ENCODE measurements at regions not wholly inside any gene's neighbourhood (a gene's known extent, or its start where the extent isn't known, plus 50 kb on each side); places are given as distances from the start of the nearest gene placed in this dataset.
"Not testable (repeated sequence)": the region's sequence is repeated elsewhere in the genome, so short reads cannot be mapped to it uniquely, and the experiment has no call there.

DNA sequence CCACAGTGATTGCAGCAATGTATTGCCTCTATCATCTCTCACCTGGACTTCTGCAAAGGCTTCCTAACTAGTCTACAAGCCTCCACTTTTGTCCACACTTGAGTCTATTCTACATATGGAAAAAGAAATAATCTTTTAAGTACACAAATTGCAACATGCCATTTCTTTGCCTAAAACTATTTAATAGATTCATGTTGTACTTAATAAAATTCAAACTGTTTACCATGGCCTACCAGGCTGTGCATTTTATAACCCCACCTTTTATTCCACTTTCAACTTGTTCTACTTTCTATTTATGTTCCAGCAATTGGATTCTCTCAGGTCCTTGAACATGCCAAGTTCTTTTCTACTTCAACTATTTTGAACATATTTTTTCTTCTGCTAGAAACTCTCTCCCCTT, 128.7 kb downstream of the GPR85 start:
- no peaks in the 10 kb centered on the region for H3K36me3 Mint-ChIP-seq
- no peak overlapping the region for H3K27ac Mint-ChIP-seq
- H3K4me3 Mint-ChIP-seq = no peak overlapping the region
- H3K27me3 Mint-ChIP-seq = no peaks in the 10 kb centered on the region
- no peaks in the 10 kb centered on the region for H3K4me1 Mint-ChIP-seq
- H3K9me3 Mint-ChIP-seq = no peaks in the 10 kb centered on the region
- no peak for ATAC-seq

GRCh38 chr7:112953031-112953430, 133.6 kb downstream of the GPR85 start:
- not testable (repeated sequence) for H3K4me1 Mint-ChIP-seq, H3K4me3 Mint-ChIP-seq, H3K36me3 Mint-ChIP-seq, H3K9me3 Mint-ChIP-seq, H3K27me3 Mint-ChIP-seq, ATAC-seq, H3K27ac Mint-ChIP-seq

GRCh38 chr7:112951070-112951469, 135.6 kb downstream of the GPR85 start:
- peaks cover 10% of the 10 kb centered on the region for H3K27me3 Mint-ChIP-seq
- H3K36me3 Mint-ChIP-seq = no peaks in the 10 kb centered on the region
- no peak overlapping the region for H3K27ac Mint-ChIP-seq
- no peak overlapping the region for H3K4me3 Mint-ChIP-seq
- no peaks in the 10 kb centered on the region for H3K9me3 Mint-ChIP-seq
- no peaks in the 10 kb centered on the region for H3K4me1 Mint-ChIP-seq
- no peak for ATAC-seq

- not testable (repeated sequence) for H3K4me1 Mint-ChIP-seq, H3K9me3 Mint-ChIP-seq, H3K36me3 Mint-ChIP-seq, H3K27me3 Mint-ChIP-seq, H3K27ac Mint-ChIP-seq, ATAC-seq, H3K4me3 Mint-ChIP-seq
Measured at GRCh38 chr7:112949682-112950081, 136.9 kb downstream of the GPR85 start.

DNA sequence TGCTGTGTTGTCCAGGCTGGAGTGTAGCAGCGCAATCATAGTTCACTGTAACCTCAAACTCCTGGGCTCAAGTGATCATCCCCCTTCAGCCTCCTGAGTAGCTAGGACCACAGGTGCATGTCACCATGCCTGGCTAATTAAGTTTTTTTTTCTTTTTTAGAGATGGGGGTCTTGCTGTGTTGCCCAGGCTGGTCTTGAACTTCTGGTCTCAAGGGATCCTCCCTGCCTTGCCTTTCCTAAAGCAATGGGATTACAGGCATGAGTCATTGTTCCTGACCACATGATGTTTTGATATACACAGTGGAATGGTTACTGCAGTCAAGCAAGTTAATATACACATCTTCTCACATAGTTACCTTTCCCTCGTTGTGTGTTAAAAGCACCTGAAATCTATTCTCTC, 140.3 kb downstream of the GPR85 start:
- no peaks in the 10 kb centered on the region for H3K4me1 Mint-ChIP-seq
- no peak for ATAC-seq
- no peak overlapping the region for H3K4me3 Mint-ChIP-seq
- H3K36me3 Mint-ChIP-seq = no peaks in the 10 kb centered on the region
- no peaks in the 10 kb centered on the region for H3K9me3 Mint-ChIP-seq
- peaks cover 10% of the 10 kb centered on the region for H3K27me3 Mint-ChIP-seq
- H3K27ac Mint-ChIP-seq = no peak overlapping the region

GRCh38 chr7:112945046-112945445, 141.6 kb downstream of the GPR85 start:
- ATAC-seq = no peak
- no peak overlapping the region for H3K4me3 Mint-ChIP-seq
- no peaks in the 10 kb centered on the region for H3K36me3 Mint-ChIP-seq
- peaks cover 1% of the 10 kb centered on the region for H3K27me3 Mint-ChIP-seq
- no peaks in the 10 kb centered on the region for H3K9me3 Mint-ChIP-seq
- no peak overlapping the region for H3K27ac Mint-ChIP-seq
- H3K4me1 Mint-ChIP-seq = peaks cover 12% of the 10 kb centered on the region

DNA sequence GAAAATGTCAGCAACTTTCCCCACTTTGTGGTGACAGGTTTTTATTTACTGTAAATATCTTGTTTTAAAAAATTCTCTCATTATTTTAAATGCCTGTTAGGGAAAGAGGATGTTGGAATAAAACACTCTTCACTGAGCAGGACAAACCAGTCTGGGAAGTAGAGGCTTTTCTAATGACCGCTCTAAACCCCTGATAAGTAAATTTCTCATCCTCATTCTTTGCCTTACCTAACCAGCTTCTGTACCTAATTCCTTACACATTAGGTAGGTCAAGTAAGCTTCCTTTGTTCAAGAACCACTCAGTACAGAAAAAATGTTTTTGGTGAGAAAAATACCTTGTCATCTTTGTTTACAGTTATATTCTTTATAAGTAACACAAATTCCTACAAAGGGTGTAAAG, 143.6 kb downstream of the GPR85 start:
- Mint-ChIP-seq H3K27ac (no peak overlapping the region), H3K4me1 (peaks cover 23% of the 10 kb centered on the region), H3K27me3 (no peaks in the 10 kb centered on the region), H3K4me3 (no peak overlapping the region), H3K9me3 (no peaks in the 10 kb centered on the region), H3K36me3 (no peaks in the 10 kb centered on the region)
- ATAC-seq = no peak

- ATAC-seq, H3K36me3 Mint-ChIP-seq, H3K4me3 Mint-ChIP-seq, H3K27me3 Mint-ChIP-seq, H3K9me3 Mint-ChIP-seq, H3K27ac Mint-ChIP-seq: not testable (repeated sequence)
- peaks cover 24% of the 10 kb centered on the region for H3K4me1 Mint-ChIP-seq
Measured at GRCh38 chr7:112942125-112942524, 144.5 kb downstream of the GPR85 start.

DNA sequence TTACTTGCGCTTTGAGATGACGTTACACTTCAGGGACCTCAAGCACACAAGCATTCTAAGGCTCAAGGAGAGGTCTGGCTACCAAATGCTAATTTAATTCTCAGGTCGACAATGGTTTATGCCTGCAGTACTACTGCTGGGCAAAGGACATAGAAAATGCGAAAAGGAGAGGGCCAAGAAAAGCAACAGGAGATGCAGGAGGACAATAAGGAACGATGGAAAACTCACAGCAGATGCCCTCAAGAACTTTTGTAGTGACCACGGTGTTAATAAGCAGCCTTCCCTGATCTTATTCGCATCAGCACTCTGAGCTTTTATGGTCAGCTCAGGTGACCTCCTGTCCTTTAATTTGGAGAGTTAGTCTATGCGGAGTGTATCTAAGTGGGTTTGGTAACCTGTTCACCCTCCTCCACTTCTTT, 146.3 kb downstream of the GPR85 start:
- Mint-ChIP-seq H3K36me3 (peaks cover 10% of the 10 kb centered on the region), H3K27me3 (no peaks in the 10 kb centered on the region), H3K4me1 (peaks cover 37% of the 10 kb centered on the region), H3K4me3 (peak overlapping the region; percentile 87), H3K27ac (peak overlapping the region; percentile 92), H3K9me3 (no peaks in the 10 kb centered on the region)
- ATAC-seq = peak; percentile 75

DNA sequence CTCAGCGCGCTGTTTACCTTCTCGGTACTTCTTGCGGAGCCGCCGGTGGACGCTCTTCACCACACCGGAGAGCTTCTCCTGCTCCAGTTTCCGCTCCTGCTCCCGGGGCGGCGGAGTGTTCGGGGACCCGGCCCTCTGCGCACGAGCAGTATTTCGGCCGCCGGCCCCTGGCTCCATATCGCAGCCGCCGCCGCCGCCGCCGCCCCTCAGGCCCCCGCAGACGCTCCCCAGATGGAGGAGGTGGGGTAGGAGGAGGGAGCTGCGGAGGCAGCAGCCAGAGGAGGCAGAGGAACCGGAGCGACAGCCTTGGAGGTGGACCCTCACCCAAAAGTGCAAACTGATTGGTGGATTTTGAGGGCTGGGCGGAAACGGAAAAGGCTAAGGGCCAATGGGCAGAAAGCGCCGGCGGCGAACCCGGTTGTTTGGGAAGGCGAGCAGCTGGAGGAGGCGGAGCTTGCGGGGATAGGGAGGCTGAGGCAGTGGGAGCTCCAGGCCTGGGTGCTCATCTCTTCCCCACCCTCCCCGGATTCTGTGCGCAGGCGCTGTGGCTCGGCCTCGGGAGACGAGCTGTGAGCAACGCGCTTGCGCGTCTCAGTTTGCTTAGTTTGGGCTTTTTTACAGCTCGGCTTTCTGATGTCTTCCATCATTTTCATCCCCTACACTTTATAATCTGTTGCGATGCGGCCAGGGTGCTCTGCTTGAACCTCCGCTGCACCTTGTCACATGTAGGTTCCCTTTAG, 146.9 kb downstream of the GPR85 start:
- H3K36me3 Mint-ChIP-seq = peaks cover 15% of the 10 kb centered on the region
- H3K27me3 Mint-ChIP-seq = no peaks in the 10 kb centered on the region
- H3K9me3 Mint-ChIP-seq = no peaks in the 10 kb centered on the region
- H3K4me3 Mint-ChIP-seq = peak overlapping the region; percentile 87
- H3K27ac Mint-ChIP-seq = peak overlapping the region; percentile 92
- peaks cover 42% of the 10 kb centered on the region for H3K4me1 Mint-ChIP-seq
- peak; percentile 99 for ATAC-seq

DNA sequence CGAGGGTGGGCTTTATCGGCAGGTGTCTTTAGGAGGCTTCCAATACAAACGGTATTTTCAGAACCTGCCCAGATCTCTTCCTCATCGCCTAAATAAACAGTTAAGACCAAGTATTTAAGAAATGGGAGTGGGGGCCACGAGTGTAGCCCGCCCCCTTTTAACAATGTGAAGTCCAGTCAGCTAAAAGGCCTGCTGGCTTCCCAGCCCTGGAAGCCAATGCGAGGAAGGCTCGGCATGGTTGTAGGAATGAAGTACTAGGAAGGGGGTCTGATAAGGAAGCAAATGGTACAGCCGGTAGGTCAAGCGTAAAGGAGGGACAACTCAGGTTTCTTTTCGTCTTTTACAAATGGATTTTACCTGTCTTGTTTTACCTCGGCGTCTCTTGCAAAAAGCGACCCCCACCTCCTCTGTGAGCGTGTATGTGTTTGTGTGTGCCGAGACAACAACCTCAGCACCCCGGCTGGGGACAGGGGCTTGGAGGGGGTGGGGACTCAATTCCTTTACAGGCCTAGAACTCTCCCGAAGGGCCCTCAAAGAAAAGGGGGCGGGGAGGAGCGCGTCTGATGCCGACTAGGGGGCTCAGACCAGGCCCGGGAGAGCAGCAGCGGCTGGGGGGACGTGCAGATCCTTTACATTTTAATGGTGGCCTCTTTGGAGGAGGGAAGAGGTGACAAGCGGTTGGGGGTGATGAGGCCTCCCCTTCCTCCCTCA, 147.6 kb downstream of the GPR85 start:
- Mint-ChIP-seq H3K9me3 (no peaks in the 10 kb centered on the region), H3K4me3 (peak overlapping the region; percentile 87), H3K36me3 (peaks cover 22% of the 10 kb centered on the region), H3K27ac (peak overlapping the region; percentile 92), H3K4me1 (peaks cover 48% of the 10 kb centered on the region), H3K27me3 (no peaks in the 10 kb centered on the region)
- ATAC-seq = peak; percentile 11

GRCh38 chr7:112937651-112938415, 147.6 kb upstream of the TMEM168 start:
- H3K27me3 Mint-ChIP-seq = no peaks in the 10 kb centered on the region
- H3K36me3 Mint-ChIP-seq = peaks cover 24% of the 10 kb centered on the region
- peaks cover 50% of the 10 kb centered on the region for H3K4me1 Mint-ChIP-seq
- no peaks in the 10 kb centered on the region for H3K9me3 Mint-ChIP-seq
- H3K27ac Mint-ChIP-seq = no peak overlapping the region
- no peak overlapping the region for H3K4me3 Mint-ChIP-seq
- ATAC-seq = no peak

DNA sequence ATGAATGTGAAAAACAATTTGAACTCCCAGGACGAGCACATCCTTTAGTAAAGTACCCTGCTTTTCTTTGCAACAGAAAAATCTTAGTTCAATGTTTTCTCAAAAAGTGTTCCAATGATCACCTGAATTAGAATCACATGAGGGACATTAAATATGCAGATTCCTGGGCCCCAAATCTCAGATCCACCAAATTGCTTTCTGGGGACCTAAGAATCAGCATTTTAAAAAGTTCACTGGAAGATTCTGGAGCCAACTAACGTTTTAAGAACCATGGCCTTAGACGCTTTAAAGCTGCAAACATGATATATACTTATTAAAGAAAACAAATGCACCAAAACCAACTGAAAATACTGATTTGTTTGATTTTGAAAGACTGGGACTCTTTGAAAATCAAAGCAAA, 143.4 kb upstream of the TMEM168 start:
- Mint-ChIP-seq H3K9me3 (no peaks in the 10 kb centered on the region), H3K27me3 (no peaks in the 10 kb centered on the region), H3K4me3 (no peak overlapping the region), H3K4me1 (peaks cover 63% of the 10 kb centered on the region), H3K27ac (no peak overlapping the region), H3K36me3 (peaks cover 31% of the 10 kb centered on the region)
- no peak for ATAC-seq

- Mint-ChIP-seq H3K36me3 (peaks cover 24% of the 10 kb centered on the region), H3K4me3 (no peak overlapping the region), H3K27ac (no peak overlapping the region), H3K4me1 (peaks cover 53% of the 10 kb centered on the region), H3K27me3 (no peaks in the 10 kb centered on the region), H3K9me3 (no peaks in the 10 kb centered on the region)
- no peak for ATAC-seq
Measured at GRCh38 chr7:112930787-112931186, 140.6 kb upstream of the TMEM168 start.

- Mint-ChIP-seq H3K4me3 (no peak overlapping the region), H3K27me3 (no peaks in the 10 kb centered on the region), H3K4me1 (peaks cover 47% of the 10 kb centered on the region), H3K9me3 (no peaks in the 10 kb centered on the region), H3K27ac (no peak overlapping the region), H3K36me3 (peaks cover 13% of the 10 kb centered on the region)
- no peak for ATAC-seq
Measured at GRCh38 chr7:112929421-112929820, 139.2 kb upstream of the TMEM168 start.

All from stimulated activated memory B cell treated with anti-CD40 and anti-IgM and Interleukin-4, amounts not matched to agents 10 μg/mL and 1 μg/mL and 100 μg/mL, for 72 hours (primary cell).